Type B pancreatic cell (in vitro differentiated cells): ENCODE measurements at regions not wholly inside any gene's neighbourhood (a gene's known extent, or its start where the extent isn't known, plus 50 kb on each side); places are given as distances from the start of the nearest gene placed in this dataset.

Experiments used
- DNase-seq: peaks from one replicate; pipeline ENCODE4 v3.0.0; 2021; ENCODE audit warnings: mixed read lengths; ENCODE audit not compliant: unreplicated experiment; ENCODE audit errors: extremely low spot score
- H3K27ac Mint-ChIP-seq: 2 replicates; pipeline ENCODE4 v1.8.0; 2021; ENCODE audit warnings: mild to moderate bottlenecking, mixed read lengths
- H3K27me3 Mint-ChIP-seq: 2 replicates; pipeline ENCODE4 v1.8.0; 2021; ENCODE audit warnings: mixed read lengths
- H3K36me3 Mint-ChIP-seq: 2 replicates; pipeline ENCODE4 v1.8.0; 2021; ENCODE audit warnings: mixed read lengths
- H3K4me1 Mint-ChIP-seq: one replicate; pipeline ENCODE4 v1.8.0; 2021; ENCODE audit warnings: mixed read lengths; ENCODE audit not compliant: unreplicated experiment
- H3K4me3 Mint-ChIP-seq: 2 replicates; pipeline ENCODE4 v1.8.0; 2021; ENCODE audit warnings: mild to moderate bottlenecking, mixed read lengths
- H3K9me3 Mint-ChIP-seq: 2 replicates; pipeline ENCODE4 v1.8.0; 2021; ENCODE audit warnings: mixed read lengths
- TF ChIP-seq, protein P1 (sequence below): fragments of 200-600 bp; sonication (generic); conservative IDR thresholded peaks from 2 replicates; pipeline ENCODE4 v1.5.0; 2021; ENCODE audit warnings: antibody characterized with exemption, mild to moderate bottlenecking

GRCh38 chr6:62354261-62354660 lies 68.2 kb upstream of the KHDRBS2 start:
- H3K9me3 Mint-ChIP-seq: no peaks in the 10 kb centered on the region
- H3K4me3 Mint-ChIP-seq: no peak overlapping the region
- no peaks in the 10 kb centered on the region for H3K4me1 Mint-ChIP-seq
- TF ChIP-seq, protein P1, sequence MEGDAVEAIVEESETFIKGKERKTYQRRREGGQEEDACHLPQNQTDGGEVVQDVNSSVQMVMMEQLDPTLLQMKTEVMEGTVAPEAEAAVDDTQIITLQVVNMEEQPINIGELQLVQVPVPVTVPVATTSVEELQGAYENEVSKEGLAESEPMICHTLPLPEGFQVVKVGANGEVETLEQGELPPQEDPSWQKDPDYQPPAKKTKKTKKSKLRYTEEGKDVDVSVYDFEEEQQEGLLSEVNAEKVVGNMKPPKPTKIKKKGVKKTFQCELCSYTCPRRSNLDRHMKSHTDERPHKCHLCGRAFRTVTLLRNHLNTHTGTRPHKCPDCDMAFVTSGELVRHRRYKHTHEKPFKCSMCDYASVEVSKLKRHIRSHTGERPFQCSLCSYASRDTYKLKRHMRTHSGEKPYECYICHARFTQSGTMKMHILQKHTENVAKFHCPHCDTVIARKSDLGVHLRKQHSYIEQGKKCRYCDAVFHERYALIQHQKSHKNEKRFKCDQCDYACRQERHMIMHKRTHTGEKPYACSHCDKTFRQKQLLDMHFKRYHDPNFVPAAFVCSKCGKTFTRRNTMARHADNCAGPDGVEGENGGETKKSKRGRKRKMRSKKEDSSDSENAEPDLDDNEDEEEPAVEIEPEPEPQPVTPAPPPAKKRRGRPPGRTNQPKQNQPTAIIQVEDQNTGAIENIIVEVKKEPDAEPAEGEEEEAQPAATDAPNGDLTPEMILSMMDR: no peak
- H3K27me3 Mint-ChIP-seq: no peaks in the 10 kb centered on the region
- no peak for DNase-seq
- no peak overlapping the region for H3K27ac Mint-ChIP-seq
- no peaks in the 10 kb centered on the region for H3K36me3 Mint-ChIP-seq

- Mint-ChIP-seq H3K27me3 (no peaks in the 10 kb centered on the region), H3K4me3 (no peak overlapping the region), H3K36me3 (no peaks in the 10 kb centered on the region), H3K9me3 (peaks cover 5% of the 10 kb centered on the region), H3K27ac (no peak overlapping the region), H3K4me1 (no peaks in the 10 kb centered on the region)
- TF ChIP-seq, protein P1: no peak
- no peak for DNase-seq
Measured at GRCh38 chr6:62345962-62346689, 60.1 kb upstream of the KHDRBS2 start.

GRCh38 chr6:62345446-62345845 lies 59.4 kb upstream of the KHDRBS2 start:
- no peak overlapping the region for H3K27ac Mint-ChIP-seq
- no peak overlapping the region for H3K4me3 Mint-ChIP-seq
- H3K4me1 Mint-ChIP-seq: no peaks in the 10 kb centered on the region
- DNase-seq: no peak
- peaks cover 5% of the 10 kb centered on the region for H3K9me3 Mint-ChIP-seq
- H3K36me3 Mint-ChIP-seq: no peaks in the 10 kb centered on the region
- no peaks in the 10 kb centered on the region for H3K27me3 Mint-ChIP-seq
- TF ChIP-seq, protein P1: no peak

- no peak for DNase-seq
- TF ChIP-seq, protein P1: no peak
- H3K4me1 Mint-ChIP-seq: no peaks in the 10 kb centered on the region
- peaks cover 5% of the 10 kb centered on the region for H3K9me3 Mint-ChIP-seq
- H3K27me3 Mint-ChIP-seq: no peaks in the 10 kb centered on the region
- H3K27ac Mint-ChIP-seq: no peak overlapping the region
- no peaks in the 10 kb centered on the region for H3K36me3 Mint-ChIP-seq
- no peak overlapping the region for H3K4me3 Mint-ChIP-seq
Measured at GRCh38 chr6:62344850-62345249, 58.8 kb upstream of the KHDRBS2 start.

- Mint-ChIP-seq H3K27me3 (no peaks in the 10 kb centered on the region), H3K9me3 (no peaks in the 10 kb centered on the region)
Measured at GRCh38 chr6:62338477-62338876, 52.5 kb upstream of the KHDRBS2 start.

More at GRCh38 chr6:62338477-62338876, 52.5 kb upstream of the KHDRBS2 start:
- Mint-ChIP-seq H3K4me1 (no peaks in the 10 kb centered on the region), H3K27ac (no peak overlapping the region), H3K36me3 (no peaks in the 10 kb centered on the region), H3K4me3 (no peak overlapping the region)
- no peak for DNase-seq
- TF ChIP-seq, protein P1: no peak
